GM12878 (cell line): ENCODE measurements at regions not wholly inside any gene's neighbourhood (a gene's known extent, or its start where the extent isn't known, plus 50 kb on each side); places are given as distances from the start of the nearest gene placed in this dataset.

Experiments used
- ATAC-seq: fragments of 200-7000 bp; cut with Tn5 transposase; 3 replicates; pipeline ENCODE4 v1.9.1; 2020; ENCODE audit warnings: mild to moderate bottlenecking, moderate library complexity
- BruUV-seq: library from RNA; stranded (reverse); fragments of 400-500 nt; replicated peaks from 2 replicates; lab custom pipeline; 2021; lab: Mats Ljungman, UMichigan
- CTCF ChIA-PET: fragments of 300-600 bp; sonication (Branson Sonifier 250); formaldehyde crosslinking; extraction: SDS; loops from one replicate; lab custom pipeline; 2021; ENCODE audit warnings: inconsistent platforms; lab: Yijun Ruan, JAX
- POLR2A ChIA-PET: fragments of 350-600 bp; formaldehyde crosslinking; extraction: SDS; loops from one replicate; lab custom pipeline; 2021; ENCODE audit warnings: inconsistent platforms; lab: Charles Lee
- RAD21 ChIA-PET: fragments of 300-600 bp; sonication (Branson Sonifier 250); formaldehyde crosslinking; loops from one replicate; lab custom pipeline; 2023; ENCODE audit warnings: antibody characterized with exemption; ENCODE audit not compliant: unreplicated experiment; lab: Charles Lee
- SMC1A ChIA-PET: fragments of 300-600 bp; sonication (Branson Sonifier 250); formaldehyde crosslinking; loops from one replicate; lab custom pipeline; 2023; ENCODE audit not compliant: unreplicated experiment, uncharacterized antibody; lab: Charles Lee
- DNase-seq: peaks from one replicate; pipeline ENCODE4 v3.0.0-alpha.2; 2011; ENCODE audit warnings: low read depth, low spot score
- FAIRE-seq: peaks from 3 replicates; lab custom pipeline; 2011; peaks lifted over from hg19 to GRCh38; lab: Jason Lieb, UNC
- H2AFZ ChIP-seq: 2 replicates; pipeline ENCODE4 v1.6.0; 2011; ENCODE audit warnings: low read depth, low read length, control low read depth; ENCODE audit not compliant: control insufficient read depth
- H3K27ac ChIP-seq: 2 replicates; pipeline ENCODE4 v1.5.1; 2011; ENCODE audit warnings: control low read depth; ENCODE audit not compliant: control insufficient read depth, insufficient read depth
- H3K27me3 ChIP-seq, 2 experiments: replicated peaks in 1 of 2; 2 replicates each; pipeline versions ENCODE4 v1.6.0 to v1.6.1; 2011; ENCODE audit warnings: low read length in 1 of 2; ENCODE audit not compliant: control insufficient read depth in 2 of 2, insufficient read depth in 2 of 2
- H3K36me3 ChIP-seq, 2 experiments: 2 replicates each; pipeline ENCODE4 v1.5.1; 2011; ENCODE audit warnings: low read length in 1 of 2; ENCODE audit not compliant: control insufficient read depth in 2 of 2, insufficient read depth in 2 of 2
- H3K4me1 ChIP-seq: 2 replicates; pipeline ENCODE4 v1.6.1; 2011; ENCODE audit warnings: mild to moderate bottlenecking, low read length, moderate library complexity, mixed read lengths; ENCODE audit not compliant: control insufficient read depth, insufficient read depth
- H3K4me2 ChIP-seq: 2 replicates; pipeline ENCODE4 v1.6.0; 2011; ENCODE audit warnings: control low read depth; ENCODE audit not compliant: control insufficient read depth, insufficient read depth
- H3K4me3 ChIP-seq: fragments of 200-600 bp; sonication (generic); 2 replicates; pipeline ENCODE4 v1.5.1; 2016
- H3K79me2 ChIP-seq: 2 replicates; pipeline ENCODE4 v1.6.0; 2011; ENCODE audit warnings: low read length; ENCODE audit not compliant: control insufficient read depth, insufficient read depth
- H3K9ac ChIP-seq: 2 replicates; pipeline ENCODE4 v1.8.0; 2011; ENCODE audit warnings: low read length, control low read depth, mixed read lengths; ENCODE audit not compliant: control insufficient read depth, insufficient read depth
- H3K9me3 ChIP-seq: replicated peaks from 3 replicates; pipeline ENCODE4 v1.5.1; 2011; ENCODE audit warnings: mild to moderate bottlenecking, low read length; ENCODE audit not compliant: control insufficient read depth, insufficient read depth
- H4K20me1 ChIP-seq: 2 replicates; pipeline ENCODE4 v1.6.0; 2011; ENCODE audit not compliant: control insufficient read depth, insufficient read depth
- ATF2 ChIP-seq: IDR thresholded peaks from 2 replicates; pipeline ENCODE4 v1.6.1; 2012; ENCODE audit warnings: low read length, inconsistent platforms
- BRCA1 ChIP-seq: IDR thresholded peaks from 2 replicates; pipeline ENCODE4 v1.6.1; 2011; ENCODE audit warnings: low read depth, low read length, improper control_type of control experiment
- CEBPB ChIP-seq, 2 experiments: fragments of 150-350 bp in 1 of 2; IDR thresholded peaks; 2 replicates each; pipeline ENCODE4 v1.6.1; 2012 to 2014; ENCODE audit warnings: low read depth in 2 of 2, low read length in 2 of 2, borderline replicate concordance in 1 of 2, inconsistent platforms in 1 of 2
- CREM ChIP-seq: IDR thresholded peaks from 2 replicates; pipeline ENCODE4 v1.6.1; 2014; ENCODE audit warnings: antibody characterized with exemption, low read depth
- E4F1 ChIP-seq: fragments of 450-650 bp; IDR thresholded peaks from 2 replicates; pipeline ENCODE4 v1.6.1; 2018; ENCODE audit warnings: borderline replicate concordance, mild to moderate bottlenecking; ENCODE audit not compliant: partially characterized antibody
- EED ChIP-seq: sonication (generic); IDR thresholded peaks from 2 replicates; pipeline ENCODE4 v1.6.1; 2016; ENCODE audit warnings: antibody characterized with exemption, low read depth
- ETV6 ChIP-seq, 2 experiments: fragments of 450-650 bp in 1 of 2; IDR thresholded peaks in 1 of 2; conservative IDR thresholded peaks in 1 of 2; 2 replicates each; pipeline ENCODE4 v1.6.1; 2014; ENCODE audit warnings: antibody characterized with exemption in 1 of 2, borderline replicate concordance in 1 of 2, low read depth in 1 of 2, mild to moderate bottlenecking in 1 of 2, moderate library complexity in 1 of 2
- HDAC2 ChIP-seq: fragments of 200-600 bp; sonication (generic); IDR thresholded peaks from 2 replicates; pipeline ENCODE4 v1.6.1; 2017
- KAT2A ChIP-seq: conservative IDR thresholded peaks from 2 replicates; pipeline ENCODE4 v1.6.1; 2011; ENCODE audit warnings: low read depth, low read length; ENCODE audit not compliant: control insufficient read depth
- MYB ChIP-seq: fragments of 150-350 bp; IDR thresholded peaks from 2 replicates; pipeline ENCODE4 v1.6.1; 2014; ENCODE audit warnings: mild to moderate bottlenecking, low read depth, low read length, borderline replicate concordance
- NRF1 ChIP-seq: conservative IDR thresholded peaks from 2 replicates; pipeline ENCODE4 v1.6.1; 2011; ENCODE audit warnings: mild to moderate bottlenecking, low read depth, low read length, improper control_type of control experiment
- PAX8 ChIP-seq: fragments of 450-650 bp; IDR thresholded peaks from 2 replicates; pipeline ENCODE4 v1.6.1; 2017; ENCODE audit warnings: mild to moderate bottlenecking, moderate library complexity
- POLR2AphosphoS2 ChIP-seq: IDR thresholded peaks from 2 replicates; pipeline ENCODE4 v1.6.1; 2011; ENCODE audit warnings: low read depth, mild to moderate bottlenecking, low read length, improper control_type of control experiment, moderate library complexity
- RFX5 ChIP-seq: IDR thresholded peaks from 2 replicates; pipeline ENCODE4 v1.6.1; 2011; ENCODE audit warnings: low read depth, low read length, improper control_type of control experiment
- SIX5 ChIP-seq: IDR thresholded peaks from 2 replicates; pipeline ENCODE4 v1.6.1; 2011; ENCODE audit warnings: mild to moderate bottlenecking, low read depth, low read length, moderate library complexity; ENCODE audit not compliant: severe bottlenecking
- STAT1 ChIP-seq: fragments of 450-650 bp; conservative IDR thresholded peaks from 2 replicates; pipeline ENCODE4 v1.6.1; 2014; ENCODE audit warnings: antibody characterized with exemption, mild to moderate bottlenecking
- WGBS: methylation state at CpG from one replicate; pipeline ENCODE4 v1.1.6; 2016; ENCODE audit warnings: low lambda C conversion rate; ENCODE audit not compliant: insufficient replicate concordance, insufficient coverage; ENCODE audit errors: missing lambda C conversion rate; 5-methylcytosine and 5-hydroxymethylcytosine counted together
- in situ Hi-C: fragments of 300-500 bp; cut with MboI; formaldehyde crosslinking; loops from 9 replicates; pipeline ENCODE4 v1.14.3; 2018; ENCODE audit warnings: mixed read lengths
- intact Hi-C: fragments of 100-400 bp; cut with micrococcal nuclease; formaldehyde crosslinking; loops from one replicate; pipeline ENCODE4 v1.14.2; 2022; ENCODE audit not compliant: unreplicated experiment
- TF ChIP-seq, protein P1 (sequence below): fragments of 450-650 bp; IDR thresholded peaks from 2 replicates; pipeline ENCODE4 v1.6.1; 2014; ENCODE audit warnings: mild to moderate bottlenecking

DNA sequence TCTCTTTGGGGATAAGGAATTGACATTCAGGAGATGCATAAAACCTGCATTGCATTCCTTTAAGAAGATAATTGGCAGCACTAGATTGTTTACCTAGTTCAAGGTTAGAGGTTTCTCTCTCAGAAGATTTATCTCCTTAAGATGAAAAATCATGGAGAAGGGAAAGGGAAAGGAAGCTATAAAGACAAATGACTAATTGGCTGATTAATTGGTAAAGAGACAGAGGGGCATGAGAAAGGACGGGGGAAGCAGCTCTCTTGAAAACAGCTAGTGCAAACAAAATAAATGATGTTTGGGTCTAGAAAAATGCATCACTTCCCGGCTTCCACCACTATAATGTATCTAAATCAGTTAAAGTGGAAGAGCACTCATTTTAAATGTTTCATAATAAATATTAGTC is 941.2 kb downstream of the XPNPEP1 start:
- SMC1A ChIA-PET, result interaction anchor here (1.1 kb wide), 1 partner anchor 9 kb away, joined by 4 read pairs; no protein-coding TSS in a partner anchor
- no peak overlapping the region for H3K9ac ChIP-seq
- no peak overlapping the region for H3K4me2 ChIP-seq
- H3K9me3 ChIP-seq, result no peaks in the 10 kb centered on the region
- WGBS, result 2% methylated on average over 2 of the region's 2 CpGs
- in situ Hi-C loops (no loop called here), intact Hi-C loops (no loop called here)
- no peaks in the 10 kb centered on the region for H4K20me1 ChIP-seq
- H3K36me3 ChIP-seq, result no peaks in the 10 kb centered on the region
- no peaks in the 10 kb centered on the region for H3K79me2 ChIP-seq
- H2AFZ ChIP-seq, result no peak overlapping the region
- FAIRE-seq (no peak), ATAC-seq (no peak), DNase-seq (no peak)
- H3K27ac ChIP-seq, result no peak overlapping the region
- TF ChIP-seq RFX5 (no peak), STAT1 (no peak), PAX8 (no peak), NRF1 (no peak), ATF2 (no peak), KAT2A (no peak), SIX5 (no peak), EED (no peak), CREM (no peak), MYB (no peak), POLR2AphosphoS2 (no peak), BRCA1 (no peak), HDAC2 (no peak), ETV6 (conservative IDR thresholded peaks at IDR 0.05 in 1 of 2, IDR thresholded peaks at IDR 0.05 in 1 of 2; ENCODE audit: borderline replicate concordance in 1 of 2, low read depth in 1 of 2) (no peak), E4F1 (no peak), CEBPB (IDR thresholded peaks at IDR 0.05; ENCODE audit: borderline replicate concordance in 1 of 2, low read depth in 2 of 2, low read length in 2 of 2) (no peak)
- TF ChIP-seq, protein P1, sequence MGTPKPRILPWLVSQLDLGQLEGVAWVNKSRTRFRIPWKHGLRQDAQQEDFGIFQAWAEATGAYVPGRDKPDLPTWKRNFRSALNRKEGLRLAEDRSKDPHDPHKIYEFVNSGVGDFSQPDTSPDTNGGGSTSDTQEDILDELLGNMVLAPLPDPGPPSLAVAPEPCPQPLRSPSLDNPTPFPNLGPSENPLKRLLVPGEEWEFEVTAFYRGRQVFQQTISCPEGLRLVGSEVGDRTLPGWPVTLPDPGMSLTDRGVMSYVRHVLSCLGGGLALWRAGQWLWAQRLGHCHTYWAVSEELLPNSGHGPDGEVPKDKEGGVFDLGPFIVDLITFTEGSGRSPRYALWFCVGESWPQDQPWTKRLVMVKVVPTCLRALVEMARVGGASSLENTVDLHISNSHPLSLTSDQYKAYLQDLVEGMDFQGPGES, result no peak
- RAD21 ChIA-PET, result no interaction called here
- POLR2A ChIA-PET, result no interaction called here
- CTCF ChIA-PET, result no interaction called here
- BruUV-seq, result no TSS peak
- H3K4me3 ChIP-seq, result no peak overlapping the region
- no peaks in the 10 kb centered on the region for H3K4me1 ChIP-seq
- H3K27me3 ChIP-seq, result no peaks in the 10 kb centered on the region; a peak in 1 of 4 replicates
